Esophagus squamous epithelium (tissue), 5 donors: ENCODE measurements at regions not wholly inside any gene's neighbourhood (a gene's known extent, or its start where the extent isn't known, plus 50 kb on each side); places are given as distances from the start of the nearest gene placed in this dataset.

Experiments used
- DNase-seq: peaks from one replicate; lab custom pipeline; 2025; lab: John Stamatoyannopoulos, UW
- H3K27ac ChIP-seq, 4 donors: fragments of 200-600 bp; sonication (generic); one replicate each; pipeline ENCODE4 v1.5.1; 2016 to 2019; ENCODE audit warnings: mild to moderate bottlenecking in 1 of 4
- H3K27me3 ChIP-seq, 4 donors: fragments of 200-600 bp; sonication (generic); 1 replicate in 3 of 4; 2 replicates in 1 of 4; pipeline versions ENCODE4 v1.5.1 to v1.6.0; 2017 to 2021; ENCODE audit warnings: antibody characterized with exemption in 1 of 4
- H3K36me3 ChIP-seq, 3 donors: fragments of 200-600 bp; sonication (generic); one replicate each; pipeline ENCODE4 v1.5.1; 2016 to 2019
- H3K4me1 ChIP-seq, 3 donors: fragments of 200-600 bp; sonication (generic); one replicate each; pipeline ENCODE4 v1.5.1; 2017 to 2019
- H3K4me3 ChIP-seq, 4 donors: fragments of 200-600 bp; sonication (generic); 1 replicate in 3 of 4; 2 replicates in 1 of 4; pipeline ENCODE4 v1.5.1; 2016 to 2019; ENCODE audit warnings: mild to moderate bottlenecking in 2 of 4, moderate library complexity in 1 of 4
- H3K9me3 ChIP-seq, 3 donors: fragments of 200-600 bp; sonication (generic); one replicate each; pipeline ENCODE4 v1.5.1; 2016 to 2019
- CTCF ChIP-seq, 6 experiments: fragments of 450-650 bp in 4 of 6; fragments of 200-600 bp in 2 of 6; sonication (generic) in 2 of 6; IDR thresholded peaks; one replicate each; pipeline ENCODE4 v1.5.1; 2016 to 2019; ENCODE audit warnings: antibody characterized with exemption in 6 of 6, mild to moderate bottlenecking in 4 of 6, moderate library complexity in 4 of 6
- POLR2A ChIP-seq, 4 donors: fragments of 450-650 bp; IDR thresholded peaks; one replicate each; pipeline ENCODE4 v1.6.1; 2017; ENCODE audit warnings: antibody characterized with exemption in 4 of 4, mild to moderate bottlenecking in 4 of 4, moderate library complexity in 3 of 4
- WGBS, 2 donors: methylation state at CpG; one replicate each; pipeline ENCODE4 v1.1.5; 2018; 5-methylcytosine and 5-hydroxymethylcytosine counted together
- intact Hi-C: fragments of 100-400 bp; cut with DNase I; formaldehyde crosslinking; loops from one replicate; pipeline ENCODE4 v1.15.0; 2022
- donor health status: DM: yes; HTN: yes; CAD: no.

- Histone ChIP-seq H3K36me3 (no peaks in the 10 kb centered on the region), H3K27me3 (no peaks in the 10 kb centered on the region), H3K4me1 (no peaks in the 10 kb centered on the region), H3K27ac (no peak overlapping the region), H3K4me3 (no peak overlapping the region), H3K9me3 (no peaks in the 10 kb centered on the region)
- intact Hi-C loops: no loop called here
- no peak for DNase-seq
- 77 to 85% methylated on average over 3 of the region's 3 CpGs for WGBS, 2 donors
- no peak for TF ChIP-seq CTCF (IDR thresholded peaks at IDR 0.05)
- TF ChIP-seq POLR2A (IDR thresholded peaks at IDR 0.05): no peak
These were observed 161.0 kb upstream of the DSEL start for GRCh38 chr18:67677489-67677888.

GRCh38 chr18:67672716-67673115 lies 156.2 kb upstream of the DSEL start:
- Histone ChIP-seq H3K36me3 (no peaks in the 10 kb centered on the region), H3K27ac (no peak overlapping the region), H3K27me3 (no peaks in the 10 kb centered on the region), H3K4me3 (no peak overlapping the region), H3K4me1 (no peaks in the 10 kb centered on the region), H3K9me3 (no peaks in the 10 kb centered on the region)
- intact Hi-C loops: no loop called here
- 64 to 66% methylated on average over 5 of the region's 5 CpGs for WGBS, 2 donors
- no peak for DNase-seq
- TF ChIP-seq CTCF (IDR thresholded peaks at IDR 0.05): no peak
- no peak for TF ChIP-seq POLR2A (IDR thresholded peaks at IDR 0.05)

GRCh38 chr18:67672155-67672554 lies 155.6 kb upstream of the DSEL start:
- intact Hi-C loops: no loop called here
- Histone ChIP-seq H3K9me3 (no peaks in the 10 kb centered on the region), H3K4me3 (no peak overlapping the region), H3K27ac (no peak overlapping the region), H3K4me1 (no peaks in the 10 kb centered on the region), H3K36me3 (no peaks in the 10 kb centered on the region), H3K27me3 (no peaks in the 10 kb centered on the region)
- no peak for DNase-seq
- TF ChIP-seq CTCF (IDR thresholded peaks at IDR 0.05) (no peak), POLR2A (IDR thresholded peaks at IDR 0.05) (no peak)
- 41 to 57% methylated on average over 2 of the region's 2 CpGs for WGBS, 2 donors

- no peak for DNase-seq
These were observed 153.6 kb upstream of the DSEL start for GRCh38 chr18:67670024-67670543.

GRCh38 chr18:67665266-67665665 lies 148.7 kb upstream of the DSEL start:
- no peaks in the 10 kb centered on the region for H3K27me3 ChIP-seq
- H3K4me3 ChIP-seq: no peak overlapping the region
- 40 to 52% methylated on average over 4 of the region's 4 CpGs for WGBS, 2 donors
- H3K9me3 ChIP-seq: no peaks in the 10 kb centered on the region
- no peak for TF ChIP-seq POLR2A (IDR thresholded peaks at IDR 0.05)
- TF ChIP-seq CTCF (IDR thresholded peaks at IDR 0.05): no peak
- DNase-seq: no peak
- H3K27ac ChIP-seq: no peak overlapping the region
- no peaks in the 10 kb centered on the region for H3K36me3 ChIP-seq
- intact Hi-C loops: no loop called here
- no peaks in the 10 kb centered on the region for H3K4me1 ChIP-seq

More at GRCh38 chr18:67670024-67670543, 153.6 kb upstream of the DSEL start:
- no peaks in the 10 kb centered on the region for H3K27me3 ChIP-seq
- 84 to 95% methylated on average over 2 of the region's 2 CpGs for WGBS, 2 donors
- TF ChIP-seq POLR2A (IDR thresholded peaks at IDR 0.05) (no peak), CTCF (IDR thresholded peaks at IDR 0.05) (no peak)
- no peaks in the 10 kb centered on the region for H3K36me3 ChIP-seq
- intact Hi-C loops: no loop called here
- no peaks in the 10 kb centered on the region for H3K4me1 ChIP-seq
- no peak overlapping the region for H3K27ac ChIP-seq
- H3K4me3 ChIP-seq: no peak overlapping the region
- H3K9me3 ChIP-seq: no peaks in the 10 kb centered on the region
